HEK293 (cell line): ENCODE measurements at regions not wholly inside any gene's neighbourhood (a gene's known extent, or its start where the extent isn't known, plus 50 kb on each side); places are given as distances from the start of the nearest gene placed in this dataset.

Experiments
- GLI2 ChIP-seq: fragments of 450-650 bp; formaldehyde crosslinking; IDR thresholded peaks from 2 replicates; pipeline ENCODE4; 2017; ENCODE audit warnings: missing biosample characterization, missing genetic modification characterization, low read depth, borderline replicate concordance
- KLF8 ChIP-seq: fragments of 450-650 bp; formaldehyde crosslinking; IDR thresholded peaks from 2 replicates; pipeline ENCODE4 v1.5.1; 2016; ENCODE audit warnings: missing biosample characterization, missing genetic modification characterization
- SALL2 ChIP-seq: fragments of 450-650 bp; formaldehyde crosslinking; IDR thresholded peaks from 2 replicates; pipeline ENCODE4 v1.5.0; 2017; ENCODE audit warnings: missing biosample characterization, mild to moderate bottlenecking, missing genetic modification characterization, borderline replicate concordance
- SCRT1 ChIP-seq: fragments of 450-650 bp; formaldehyde crosslinking; IDR thresholded peaks from 2 replicates; pipeline ENCODE4 v1.5.1; 2016; ENCODE audit warnings: missing biosample characterization, missing genetic modification characterization, borderline replicate concordance
- SETDB1 ChIP-seq: IDR thresholded peaks from one replicate; pipeline ENCODE4 v1.6.1; 2017; ENCODE audit warnings: mild to moderate bottlenecking, low read length, moderate library complexity, mixed read lengths; ENCODE audit not compliant: insufficient read length
- YY1 ChIP-seq: fragments of 450-650 bp; formaldehyde crosslinking; IDR thresholded peaks from 2 replicates; pipeline ENCODE4 v1.5.1; 2018; ENCODE audit warnings: missing biosample characterization, missing genetic modification characterization
- ZNF132 ChIP-seq: fragments of 450-650 bp; formaldehyde crosslinking; IDR thresholded peaks from 2 replicates; pipeline ENCODE4 v1.5.1; 2017; ENCODE audit warnings: missing biosample characterization, missing genetic modification characterization, borderline replicate concordance
- ZNF140 ChIP-seq: fragments of 450-650 bp; formaldehyde crosslinking; IDR thresholded peaks from 2 replicates; pipeline ENCODE4 v1.5.1; 2016; ENCODE audit warnings: missing biosample characterization, missing genetic modification characterization
- ZNF280C ChIP-seq: fragments of 450-650 bp; formaldehyde crosslinking; IDR thresholded peaks from 2 replicates; pipeline ENCODE4 v1.5.1; 2016; ENCODE audit warnings: missing biosample characterization, missing genetic modification characterization
- ZNF292 ChIP-seq: fragments of 450-650 bp; formaldehyde crosslinking; IDR thresholded peaks from 2 replicates; pipeline ENCODE4 v1.5.1; 2016; ENCODE audit warnings: low read depth, missing biosample characterization, missing genetic modification characterization, borderline replicate concordance
- ZNF391 ChIP-seq: fragments of 450-650 bp; formaldehyde crosslinking; IDR thresholded peaks from 2 replicates; pipeline ENCODE4 v1.5.1; 2016; ENCODE audit warnings: low read depth, missing biosample characterization, missing genetic modification characterization, borderline replicate concordance
- ZNF398 ChIP-seq: fragments of 450-650 bp; formaldehyde crosslinking; IDR thresholded peaks from 2 replicates; pipeline ENCODE4 v1.5.1; 2017; ENCODE audit warnings: missing biosample characterization, missing genetic modification characterization
- ZNF473 ChIP-seq: fragments of 450-650 bp; formaldehyde crosslinking; IDR thresholded peaks from 2 replicates; pipeline ENCODE4 v1.5.1; 2017; ENCODE audit warnings: missing biosample characterization, missing genetic modification characterization
- ZNF501 ChIP-seq: fragments of 450-650 bp; formaldehyde crosslinking; IDR thresholded peaks from 2 replicates; pipeline ENCODE4 v1.5.1; 2016; ENCODE audit warnings: missing biosample characterization, missing genetic modification characterization
- ZNF514 ChIP-seq: fragments of 450-650 bp; formaldehyde crosslinking; IDR thresholded peaks from 2 replicates; pipeline ENCODE4 v1.5.1; 2016; ENCODE audit warnings: missing biosample characterization, missing genetic modification characterization
- ZNF585B ChIP-seq: fragments of 450-650 bp; formaldehyde crosslinking; IDR thresholded peaks from 2 replicates; pipeline ENCODE4 v1.5.1; 2016; ENCODE audit warnings: missing biosample characterization, missing genetic modification characterization
- ZNF596 ChIP-seq: fragments of 450-650 bp; IDR thresholded peaks from 2 replicates; pipeline ENCODE4 v1.5.0; 2018; ENCODE audit warnings: missing biosample characterization, mild to moderate bottlenecking, missing genetic modification characterization, moderate library complexity
- ZNF610 ChIP-seq: fragments of 450-650 bp; formaldehyde crosslinking; IDR thresholded peaks from 2 replicates; pipeline ENCODE4 v1.5.1; 2016; ENCODE audit warnings: missing biosample characterization, missing genetic modification characterization, borderline replicate concordance
- ZNF626 ChIP-seq: fragments of 450-650 bp; sonication (Bioruptor Pico); formaldehyde crosslinking; IDR thresholded peaks from 2 replicates; pipeline ENCODE4 v1.5.1; 2018; ENCODE audit warnings: missing biosample characterization, missing genetic modification characterization, inconsistent platforms
- ZNF707 ChIP-seq: fragments of 450-650 bp; formaldehyde crosslinking; IDR thresholded peaks from 2 replicates; pipeline ENCODE4 v1.5.1; 2016; ENCODE audit warnings: missing biosample characterization, missing genetic modification characterization
- ZSCAN16 ChIP-seq: fragments of 450-650 bp; formaldehyde crosslinking; IDR thresholded peaks from 2 replicates; pipeline ENCODE4 v1.5.1; 2016; ENCODE audit warnings: missing biosample characterization, missing genetic modification characterization
- TF ChIP-seq, protein P1 (sequence below): fragments of 450-650 bp; formaldehyde crosslinking; IDR thresholded peaks from 2 replicates; pipeline ENCODE4 v1.5.1; 2016; ENCODE audit warnings: missing biosample characterization, missing genetic modification characterization
- TF ChIP-seq, protein P2 (sequence below): fragments of 450-650 bp; formaldehyde crosslinking; IDR thresholded peaks from 2 replicates; pipeline ENCODE4 v1.5.1; 2016; ENCODE audit warnings: missing biosample characterization, missing genetic modification characterization, borderline replicate concordance
- TF ChIP-seq, protein P3 (sequence below): fragments of 450-650 bp; formaldehyde crosslinking; IDR thresholded peaks from 2 replicates; pipeline ENCODE4 v1.5.1; 2016; ENCODE audit warnings: missing biosample characterization, missing genetic modification characterization
- TF ChIP-seq, protein P4 (sequence below): fragments of 450-650 bp; formaldehyde crosslinking; IDR thresholded peaks from 2 replicates; pipeline ENCODE4 v1.5.1; 2016; ENCODE audit warnings: missing biosample characterization, missing genetic modification characterization

DNA sequence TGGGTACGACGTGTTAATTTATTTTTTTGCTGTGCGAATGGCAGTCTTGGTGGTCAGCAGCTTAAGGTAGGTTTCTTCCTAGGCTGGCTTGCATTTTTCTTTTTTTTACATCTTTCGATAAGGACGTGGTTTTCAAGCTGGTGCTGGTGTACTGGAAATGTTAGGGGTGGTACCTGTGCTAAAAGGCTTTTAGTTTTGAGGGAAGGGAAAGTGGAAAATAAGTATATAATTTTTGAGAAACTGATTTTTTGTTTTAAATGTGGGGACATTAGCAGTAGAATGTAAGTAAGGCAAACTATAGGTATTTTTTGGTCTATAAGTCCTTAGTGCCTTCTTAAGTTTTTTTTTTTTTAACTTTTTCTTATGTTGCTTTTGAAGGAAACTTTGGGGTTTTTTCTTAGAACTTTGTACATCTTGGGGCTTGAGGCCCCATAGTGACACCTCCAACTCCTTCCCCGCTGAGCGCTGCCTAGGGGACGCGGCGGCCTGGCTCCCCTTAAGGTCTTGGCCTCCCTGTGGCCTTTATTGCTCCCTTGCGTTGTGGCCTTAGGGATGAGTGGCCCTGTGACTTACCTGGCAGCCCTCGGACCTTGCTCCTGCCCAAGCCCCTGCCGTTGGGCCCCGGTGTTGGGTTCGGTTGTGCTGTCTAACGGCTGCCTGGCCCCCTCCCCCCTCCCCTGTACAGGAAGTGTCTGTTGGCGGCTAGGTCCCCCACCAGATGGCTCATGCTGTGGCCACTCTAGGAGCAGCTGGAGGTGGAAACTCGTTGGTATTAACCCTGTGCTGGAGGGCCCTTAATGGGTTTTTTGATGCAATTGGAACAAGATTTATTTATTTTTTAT lies 88.0 kb upstream of the RPRML start (continued):
- TF ChIP-seq, protein P1, sequence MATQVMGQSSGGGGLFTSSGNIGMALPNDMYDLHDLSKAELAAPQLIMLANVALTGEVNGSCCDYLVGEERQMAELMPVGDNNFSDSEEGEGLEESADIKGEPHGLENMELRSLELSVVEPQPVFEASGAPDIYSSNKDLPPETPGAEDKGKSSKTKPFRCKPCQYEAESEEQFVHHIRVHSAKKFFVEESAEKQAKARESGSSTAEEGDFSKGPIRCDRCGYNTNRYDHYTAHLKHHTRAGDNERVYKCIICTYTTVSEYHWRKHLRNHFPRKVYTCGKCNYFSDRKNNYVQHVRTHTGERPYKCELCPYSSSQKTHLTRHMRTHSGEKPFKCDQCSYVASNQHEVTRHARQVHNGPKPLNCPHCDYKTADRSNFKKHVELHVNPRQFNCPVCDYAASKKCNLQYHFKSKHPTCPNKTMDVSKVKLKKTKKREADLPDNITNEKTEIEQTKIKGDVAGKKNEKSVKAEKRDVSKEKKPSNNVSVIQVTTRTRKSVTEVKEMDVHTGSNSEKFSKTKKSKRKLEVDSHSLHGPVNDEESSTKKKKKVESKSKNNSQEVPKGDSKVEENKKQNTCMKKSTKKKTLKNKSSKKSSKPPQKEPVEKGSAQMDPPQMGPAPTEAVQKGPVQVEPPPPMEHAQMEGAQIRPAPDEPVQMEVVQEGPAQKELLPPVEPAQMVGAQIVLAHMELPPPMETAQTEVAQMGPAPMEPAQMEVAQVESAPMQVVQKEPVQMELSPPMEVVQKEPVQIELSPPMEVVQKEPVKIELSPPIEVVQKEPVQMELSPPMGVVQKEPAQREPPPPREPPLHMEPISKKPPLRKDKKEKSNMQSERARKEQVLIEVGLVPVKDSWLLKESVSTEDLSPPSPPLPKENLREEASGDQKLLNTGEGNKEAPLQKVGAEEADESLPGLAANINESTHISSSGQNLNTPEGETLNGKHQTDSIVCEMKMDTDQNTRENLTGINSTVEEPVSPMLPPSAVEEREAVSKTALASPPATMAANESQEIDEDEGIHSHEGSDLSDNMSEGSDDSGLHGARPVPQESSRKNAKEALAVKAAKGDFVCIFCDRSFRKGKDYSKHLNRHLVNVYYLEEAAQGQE (tag by site-specific recombination): peak; percentile 34; the same call in 1 of the 2 replicates
- TF ChIP-seq ZNF501 (tag by site-specific recombination) (peak; percentile 94), SETDB1 (no peak), ZNF626 (no peak), ZNF280C (tag by site-specific recombination) (no peak), KLF8 (tag by site-specific recombination) (peak; percentile 76), SALL2 (no peak), ZSCAN16 (tag by site-specific recombination) (peak; percentile 69), ZNF596 (tag by site-specific recombination) (no peak), GLI2 (tag by site-specific recombination) (no peak), ZNF585B (tag by site-specific recombination) (no peak), ZNF398 (tag by site-specific recombination) (peak; percentile 94), ZNF707 (tag by site-specific recombination) (no peak), ZNF132 (tag by site-specific recombination) (no peak), ZNF292 (tag by site-specific recombination) (no peak), SCRT1 (no peak), YY1 (tag by site-specific recombination) (peak; percentile 80), ZNF610 (tag by site-specific recombination) (peak; percentile 66; the same call in 1 of the 2 replicates), ZNF140 (tag by site-specific recombination) (no peak), ZNF391 (peak; percentile 86; the same call in 1 of the 2 replicates), ZNF514 (tag by site-specific recombination) (no peak), ZNF473 (tag by site-specific recombination) (no peak)
- TF ChIP-seq, protein P2, sequence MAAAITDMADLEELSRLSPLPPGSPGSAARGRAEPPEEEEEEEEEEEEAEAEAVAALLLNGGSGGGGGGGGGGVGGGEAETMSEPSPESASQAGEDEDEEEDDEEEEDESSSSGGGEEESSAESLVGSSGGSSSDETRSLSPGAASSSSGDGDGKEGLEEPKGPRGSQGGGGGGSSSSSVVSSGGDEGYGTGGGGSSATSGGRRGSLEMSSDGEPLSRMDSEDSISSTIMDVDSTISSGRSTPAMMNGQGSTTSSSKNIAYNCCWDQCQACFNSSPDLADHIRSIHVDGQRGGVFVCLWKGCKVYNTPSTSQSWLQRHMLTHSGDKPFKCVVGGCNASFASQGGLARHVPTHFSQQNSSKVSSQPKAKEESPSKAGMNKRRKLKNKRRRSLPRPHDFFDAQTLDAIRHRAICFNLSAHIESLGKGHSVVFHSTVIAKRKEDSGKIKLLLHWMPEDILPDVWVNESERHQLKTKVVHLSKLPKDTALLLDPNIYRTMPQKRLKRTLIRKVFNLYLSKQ: no peak
- TF ChIP-seq, protein P3, sequence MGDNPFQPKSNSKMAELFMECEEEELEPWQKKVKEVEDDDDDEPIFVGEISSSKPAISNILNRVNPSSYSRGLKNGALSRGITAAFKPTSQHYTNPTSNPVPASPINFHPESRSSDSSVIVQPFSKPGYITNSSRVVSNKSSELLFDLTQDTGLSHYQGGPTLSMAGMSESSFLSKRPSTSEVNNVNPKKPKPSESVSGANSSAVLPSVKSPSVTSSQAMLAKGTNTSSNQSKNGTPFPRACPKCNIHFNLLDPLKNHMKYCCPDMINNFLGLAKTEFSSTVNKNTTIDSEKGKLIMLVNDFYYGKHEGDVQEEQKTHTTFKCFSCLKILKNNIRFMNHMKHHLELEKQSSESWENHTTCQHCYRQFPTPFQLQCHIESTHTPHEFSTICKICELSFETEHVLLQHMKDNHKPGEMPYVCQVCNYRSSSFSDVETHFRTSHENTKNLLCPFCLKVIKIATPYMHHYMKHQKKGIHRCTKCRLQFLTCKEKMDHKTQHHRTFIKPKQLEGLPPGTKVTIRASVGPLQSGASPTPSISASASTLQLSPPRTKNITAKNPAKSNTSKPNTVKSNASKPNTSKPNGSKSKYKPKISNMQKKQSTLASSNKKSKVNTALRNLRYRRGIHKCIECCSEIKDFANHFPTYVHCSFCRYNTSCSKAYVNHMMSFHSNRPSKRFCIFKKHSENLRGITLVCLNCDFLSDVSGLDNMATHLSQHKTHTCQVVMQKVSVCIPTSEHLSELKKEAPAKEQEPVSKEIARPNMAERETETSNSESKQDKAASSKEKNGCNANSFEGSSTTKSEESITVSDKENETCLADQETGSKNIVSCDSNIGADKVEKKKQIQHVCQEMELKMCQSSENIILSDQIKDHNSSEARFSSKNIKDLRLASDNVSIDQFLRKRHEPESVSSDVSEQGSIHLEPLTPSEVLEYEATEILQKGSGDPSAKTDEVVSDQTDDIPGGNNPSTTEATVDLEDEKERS (tag by site-specific recombination): no peak
- TF ChIP-seq, protein P4, sequence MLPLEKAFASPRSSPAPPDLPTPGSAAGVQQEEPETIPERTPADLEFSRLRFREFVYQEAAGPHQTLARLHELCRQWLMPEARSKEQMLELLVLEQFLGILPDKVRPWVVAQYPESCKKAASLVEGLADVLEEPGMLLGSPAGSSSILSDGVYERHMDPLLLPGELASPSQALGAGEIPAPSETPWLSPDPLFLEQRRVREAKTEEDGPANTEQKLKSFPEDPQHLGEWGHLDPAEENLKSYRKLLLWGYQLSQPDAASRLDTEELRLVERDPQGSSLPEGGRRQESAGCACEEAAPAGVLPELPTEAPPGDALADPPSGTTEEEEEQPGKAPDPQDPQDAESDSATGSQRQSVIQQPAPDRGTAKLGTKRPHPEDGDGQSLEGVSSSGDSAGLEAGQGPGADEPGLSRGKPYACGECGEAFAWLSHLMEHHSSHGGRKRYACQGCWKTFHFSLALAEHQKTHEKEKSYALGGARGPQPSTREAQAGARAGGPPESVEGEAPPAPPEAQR (tag by site-specific recombination): peak; percentile 61; the same call in 1 of the 2 replicates
